Spleen (tissue), 11 donors: ENCODE measurements at regions not wholly inside any gene's neighbourhood (a gene's known extent, or its start where the extent isn't known, plus 50 kb on each side); places are given as distances from the start of the nearest gene placed in this dataset.

Experiments
- DNase-seq: peaks from one replicate; pipeline ENCODE4 v3.0.0-alpha.2; 2020
- H3K27ac ChIP-seq, 8 donors: fragments of 200-600 bp; sonication (generic) in 7 of 8; 1 replicate in 4 of 8; 2 replicates in 4 of 8; pipeline versions ENCODE4 v1.5.0 to v1.8.0; 2016 to 2021; ENCODE audit warnings: inconsistent platforms in 4 of 8, mild to moderate bottlenecking in 4 of 8, moderate library complexity in 1 of 8
- H3K27me3 ChIP-seq, 7 donors: fragments of 200-600 bp; sonication (generic) in 6 of 7; replicated peaks in 1 of 7; 1 replicate in 4 of 7; 2 replicates in 3 of 7; pipeline versions ENCODE4 v1.5.0 to v1.8.0; 2016 to 2021; ENCODE audit warnings: inconsistent platforms in 3 of 7, mild to moderate bottlenecking in 1 of 7
- H3K36me3 ChIP-seq, 6 donors: fragments of 200-600 bp; sonication (generic) in 5 of 6; 1 replicate in 4 of 6; 2 replicates in 2 of 6; pipeline versions ENCODE4 v1.5.0 to v1.8.0; 2016 to 2021; ENCODE audit warnings: inconsistent platforms in 2 of 6
- H3K4me1 ChIP-seq, 6 donors: fragments of 200-600 bp; sonication (generic) in 5 of 6; 1 replicate in 3 of 6; 2 replicates in 3 of 6; pipeline versions ENCODE4 v1.5.0 to v1.8.0; 2016 to 2021; ENCODE audit warnings: inconsistent platforms in 3 of 6
- H3K4me3 ChIP-seq, 8 donors: fragments of 200-600 bp; sonication (generic) in 7 of 8; 1 replicate in 4 of 8; 2 replicates in 4 of 8; pipeline versions ENCODE4 v1.5.0 to v1.8.0; 2016 to 2021; ENCODE audit warnings: inconsistent platforms in 4 of 8, mild to moderate bottlenecking in 4 of 8, moderate library complexity in 2 of 8
- H3K9me3 ChIP-seq, 8 donors: fragments of 200-600 bp; sonication (generic) in 7 of 8; 1 replicate in 4 of 8; 2 replicates in 4 of 8; pipeline versions ENCODE4 v1.5.0 to v1.8.0; 2016 to 2021; ENCODE audit warnings: inconsistent platforms in 4 of 8
- CTCF ChIP-seq, 11 experiments: fragments of 200-600 bp in 7 of 11; fragments of 450-650 bp in 4 of 11; sonication (generic) in 4 of 11; IDR thresholded peaks in 8 of 11; conservative IDR thresholded peaks in 3 of 11; 1 replicate in 7 of 11; 2 replicates in 4 of 11; pipeline versions ENCODE4 v1.4.0 to v1.8.0; 2016 to 2021; ENCODE audit warnings: antibody characterized with exemption in 11 of 11, inconsistent platforms in 4 of 11, mild to moderate bottlenecking in 1 of 11
- POLR2A ChIP-seq, 3 donors: fragments of 450-650 bp; IDR thresholded peaks; one replicate each; pipeline ENCODE4 v1.5.1; 2017; ENCODE audit warnings: antibody characterized with exemption in 3 of 3, mild to moderate bottlenecking in 1 of 3
- POLR2AphosphoS5 ChIP-seq, 3 donors: sonication (generic); formaldehyde crosslinking; IDR thresholded peaks; one replicate each; pipeline ENCODE4 v1.5.1; 2017; ENCODE audit warnings: antibody characterized with exemption in 3 of 3
- WGBS, 5 donors: extraction: QIAGEN DNeasy Blood & Tissue Kit in 3 of 5; methylation state at CpG; one replicate each; pipeline versions ENCODE4 v1.1.5 to v1.1.7; 2013 to 2018; 5-methylcytosine and 5-hydroxymethylcytosine counted together
- intact Hi-C: fragments of 100-400 bp; cut with DNase I; formaldehyde crosslinking; loops from one replicate; pipeline ENCODE4 v1.15.0; 2023; ENCODE audit warnings: low total_unique reads
- donor health status: healthy with polysubstance abuse.
- donor health status: DM: no; HTN: no; CAD: no; lungs with moderate emphysema.
- donor health status: DM: no; HTN: no; CAD: no.
- donor health status: Bipolar disorder and iron deficiency.
- donor health status: healthy.
- donor health status: DM: no; HTN: no; CAD: no.
- donor health status: DM: yes; HTN: yes; CAD: no.

DNA sequence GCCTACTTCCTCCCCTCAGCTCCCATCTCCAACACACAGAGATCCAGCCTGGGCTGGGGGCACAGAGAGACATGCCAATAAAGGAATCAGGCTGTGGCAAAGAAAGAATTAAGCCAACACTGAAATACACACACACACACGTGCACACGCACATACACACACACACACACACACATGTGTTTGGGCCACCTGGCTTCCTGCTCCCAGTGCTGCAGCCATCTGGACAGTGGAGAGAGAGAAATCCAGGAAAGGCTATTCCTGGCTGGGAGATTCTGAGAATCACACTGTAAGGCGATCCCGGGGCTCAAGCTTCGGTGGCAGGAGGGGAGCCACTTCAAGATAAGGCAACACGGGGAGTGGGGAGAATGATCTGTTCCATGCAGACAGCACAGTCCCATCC is 72.4 kb downstream of the NOG start:
- intact Hi-C loops: no loop called here
- Histone ChIP-seq H3K27me3 (peaks cover 0 to 20% (median 0%) of the 10 kb centered on the region in 7 donors), H3K4me1 (no peaks in the 10 kb centered on the region), H3K27ac (no peak overlapping the region), H3K36me3 (no peaks in the 10 kb centered on the region), H3K4me3 (no peak overlapping the region), H3K9me3 (no peaks in the 10 kb centered on the region)
- 60 to 74% (median 69%) methylated on average over 6 of the region's 6 CpGs for WGBS, 5 donors
- TF ChIP-seq CTCF (IDR thresholded peaks at IDR 0.05 in 8 of 11, conservative IDR thresholded peaks at IDR 0.05 in 3 of 11) (no peak), POLR2AphosphoS5 (IDR thresholded peaks at IDR 0.05) (no peak), POLR2A (IDR thresholded peaks at IDR 0.05) (no peak)
- DNase-seq: no peak

GRCh38 chr17:56667925-56668458 is 74.5 kb downstream of the NOG start:
- intact Hi-C loops: no loop called here
- no peaks in the 10 kb centered on the region for H3K4me1 ChIP-seq
- H3K27ac ChIP-seq: no peak overlapping the region
- no peak for TF ChIP-seq POLR2A (IDR thresholded peaks at IDR 0.05)
- TF ChIP-seq POLR2AphosphoS5 (IDR thresholded peaks at IDR 0.05): no peak
- TF ChIP-seq CTCF (IDR thresholded peaks at IDR 0.05 in 8 of 11, conservative IDR thresholded peaks at IDR 0.05 in 3 of 11): no peak
- H3K27me3 ChIP-seq: peaks cover 0 to 26% (median 0%) of the 10 kb centered on the region in 7 donors
- no peaks in the 10 kb centered on the region for H3K9me3 ChIP-seq
- no peak for DNase-seq
- 61 to 71% (median 70%) methylated on average over 5 of the region's 5 CpGs for WGBS, 5 donors
- H3K4me3 ChIP-seq: no peak overlapping the region
- no peaks in the 10 kb centered on the region for H3K36me3 ChIP-seq

GRCh38 chr17:56672195-56672594 is 78.7 kb downstream of the NOG start:
- H3K9me3 ChIP-seq: no peaks in the 10 kb centered on the region
- no peaks in the 10 kb centered on the region for H3K36me3 ChIP-seq
- H3K4me1 ChIP-seq: no peaks in the 10 kb centered on the region
- no peak for TF ChIP-seq POLR2A (IDR thresholded peaks at IDR 0.05)
- no peak for TF ChIP-seq CTCF (IDR thresholded peaks at IDR 0.05 in 8 of 11, conservative IDR thresholded peaks at IDR 0.05 in 3 of 11)
- no peak for TF ChIP-seq POLR2AphosphoS5 (IDR thresholded peaks at IDR 0.05)
- DNase-seq: no peak
- H3K27ac ChIP-seq: no peak overlapping the region
- H3K4me3 ChIP-seq: no peak overlapping the region
- peaks cover 0 to 29% (median 6%) of the 10 kb centered on the region in 7 donors for H3K27me3 ChIP-seq
- WGBS, 5 donors: 90 to 94% (median 93%) methylated on average over 8 of the region's 8 CpGs
- intact Hi-C loops: no loop called here

DNA sequence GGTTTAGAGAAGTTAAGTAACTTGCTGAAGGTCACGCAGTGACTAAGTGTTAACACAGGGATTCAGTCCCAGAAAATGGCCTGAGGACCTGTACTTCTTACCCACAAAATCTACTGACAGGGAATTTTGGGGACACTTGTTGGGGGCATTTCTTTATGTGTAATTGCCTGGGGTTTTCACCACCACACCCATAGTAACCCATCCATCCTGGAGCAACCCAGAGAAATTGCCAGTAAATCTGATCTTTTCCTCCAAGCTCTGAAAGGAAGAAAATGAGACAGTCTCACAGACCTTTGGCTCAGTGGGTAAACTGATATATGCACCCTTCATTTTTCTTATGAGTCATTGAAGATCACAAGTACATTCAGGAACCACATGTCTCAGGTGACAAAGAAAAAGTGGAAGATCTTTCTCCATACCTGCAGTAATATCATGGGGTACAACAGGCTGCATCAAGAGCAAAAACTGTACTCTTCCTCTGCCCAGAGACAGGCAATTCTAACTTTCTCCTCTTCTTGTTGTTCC is 81.0 kb downstream of the NOG start:
- peaks cover 0 to 52% (median 19%) of the 10 kb centered on the region in 7 donors for H3K27me3 ChIP-seq
- intact Hi-C loops: no loop called here

More for the DNA sequence above, 81.0 kb downstream of the NOG start:
- DNase-seq: no peak
- Histone ChIP-seq H3K36me3 (no peaks in the 10 kb centered on the region), H3K27ac (no peak overlapping the region), H3K4me3 (no peak overlapping the region), H3K9me3 (no peaks in the 10 kb centered on the region), H3K4me1 (peaks cover 0 to 14% (median 10%) of the 10 kb centered on the region in 6 donors)
- WGBS, 5 donors: 81 to 100% (median 95%) methylated on average over 1 of the region's 1 CpG
- no peak for TF ChIP-seq CTCF (IDR thresholded peaks at IDR 0.05 in 8 of 11, conservative IDR thresholded peaks at IDR 0.05 in 3 of 11)
- no peak for TF ChIP-seq POLR2A (IDR thresholded peaks at IDR 0.05)
- no peak for TF ChIP-seq POLR2AphosphoS5 (IDR thresholded peaks at IDR 0.05)
